UCSD-AML1 (cell line): ENCODE measurements at regions not wholly inside any gene's neighbourhood (a gene's known extent, or its start where the extent isn't known, plus 50 kb on each side); places are given as distances from the start of the nearest gene placed in this dataset.

Source experiments
- DNase-seq: peaks from one replicate; lab custom pipeline; 2025; ENCODE audit not compliant: unreplicated experiment; lab: John Stamatoyannopoulos, UW

GRCh38 chr5:3811116-3811515 lies 215.5 kb downstream of the IRX1 start:
- no peak for DNase-seq

GRCh38 chr5:3818624-3819023 lies 223.0 kb downstream of the IRX1 start:
- no peak for DNase-seq

GRCh38 chr5:3825531-3826451 lies 230.2 kb downstream of the IRX1 start:
- no peak for DNase-seq

GRCh38 chr5:3827624-3828023 lies 232.0 kb downstream of the IRX1 start:
- DNase-seq, result no peak

GRCh38 chr5:3828761-3829160 lies 233.1 kb downstream of the IRX1 start:
- no peak for DNase-seq

GRCh38 chr5:3833566-3833965 lies 237.9 kb downstream of the IRX1 start:
- no peak for DNase-seq

- no peak for DNase-seq
These were observed 240.2 kb downstream of the IRX1 start for GRCh38 chr5:3835811-3836210.

GRCh38 chr5:3836528-3836927 lies 240.9 kb downstream of the IRX1 start:
- no peak for DNase-seq

GRCh38 chr5:3837506-3837905 lies 241.9 kb downstream of the IRX1 start:
- DNase-seq, result no peak

GRCh38 chr5:3839151-3839550 lies 243.5 kb downstream of the IRX1 start:
- DNase-seq, result no peak

- DNase-seq, result no peak
These were observed 247.0 kb downstream of the IRX1 start for GRCh38 chr5:3842591-3842990.

- no peak for DNase-seq
These were observed 248.1 kb downstream of the IRX1 start for GRCh38 chr5:3843706-3844105.

- no peak for DNase-seq
These were observed 248.6 kb downstream of the IRX1 start for GRCh38 chr5:3844266-3844665.

- DNase-seq, result no peak
These were observed 249.6 kb downstream of the IRX1 start for GRCh38 chr5:3845230-3845629.

GRCh38 chr5:3852161-3852916 lies 256.7 kb downstream of the IRX1 start:
- no peak for DNase-seq

- DNase-seq, result no peak
These were observed 257.7 kb downstream of the IRX1 start for GRCh38 chr5:3853362-3853761.

GRCh38 chr5:3854188-3854821 lies 258.7 kb downstream of the IRX1 start:
- no peak for DNase-seq

GRCh38 chr5:3856036-3856435 lies 260.4 kb downstream of the IRX1 start:
- no peak for DNase-seq

GRCh38 chr5:3858524-3858923 lies 262.9 kb downstream of the IRX1 start:
- no peak for DNase-seq

- DNase-seq, result no peak
These were observed 267.3 kb downstream of the IRX1 start for GRCh38 chr5:3862906-3863305.

GRCh38 chr5:3875144-3875543 lies 279.5 kb downstream of the IRX1 start:
- DNase-seq, result no peak

GRCh38 chr5:3878267-3878666 lies 282.6 kb downstream of the IRX1 start:
- no peak for DNase-seq
